Amygdala (tissue), 56 donors: ENCODE measurements at regions not wholly inside any gene's neighbourhood (a gene's known extent, or its start where the extent isn't known, plus 50 kb on each side); places are given as distances from the start of the nearest gene placed in this dataset.

Experiments
- DNase-seq, 56 donors: peaks; one replicate each; lab custom pipeline; 2025; lab: John Stamatoyannopoulos, UW

DNA sequence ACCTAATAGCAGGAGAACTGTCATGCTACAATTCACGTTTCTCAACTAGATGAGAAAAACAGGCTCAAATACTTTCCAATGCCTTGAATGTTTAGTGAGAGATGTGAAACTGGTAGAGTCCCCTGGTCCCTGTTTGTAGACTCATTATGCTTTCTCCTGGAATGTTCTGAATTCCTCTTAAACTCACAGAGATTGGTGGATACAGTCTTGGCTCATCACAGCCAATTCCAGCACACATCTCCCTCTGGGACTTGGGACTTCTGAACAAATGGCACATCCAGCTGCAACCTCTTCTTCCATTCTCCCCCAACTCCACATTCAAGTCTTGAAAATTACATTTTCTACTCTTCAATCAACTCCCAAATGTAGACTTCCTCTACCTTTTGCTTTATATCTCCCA lies 58.4 kb upstream of the NT5C1B start:
- DNase-seq = no peak

DNA sequence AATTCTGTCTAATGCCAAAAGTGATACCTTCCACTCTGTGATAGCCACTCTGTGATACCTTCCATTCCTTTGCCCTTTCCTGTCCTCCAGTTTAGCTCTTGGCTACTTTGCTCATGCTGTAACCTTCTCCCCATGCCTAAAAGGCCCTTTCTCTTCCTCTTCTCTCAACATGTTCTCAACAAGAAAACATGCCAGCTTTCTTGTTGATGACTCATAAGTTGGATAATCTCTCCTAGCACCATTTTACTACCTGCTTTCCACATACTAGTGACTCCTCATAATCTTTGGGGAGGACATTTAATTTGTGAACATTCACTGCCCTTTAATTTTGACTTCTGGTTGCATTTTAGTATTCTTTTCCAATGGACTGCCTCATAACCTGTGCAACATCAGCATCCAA lies 55.9 kb upstream of the NT5C1B start:
- no peak for DNase-seq

DNA sequence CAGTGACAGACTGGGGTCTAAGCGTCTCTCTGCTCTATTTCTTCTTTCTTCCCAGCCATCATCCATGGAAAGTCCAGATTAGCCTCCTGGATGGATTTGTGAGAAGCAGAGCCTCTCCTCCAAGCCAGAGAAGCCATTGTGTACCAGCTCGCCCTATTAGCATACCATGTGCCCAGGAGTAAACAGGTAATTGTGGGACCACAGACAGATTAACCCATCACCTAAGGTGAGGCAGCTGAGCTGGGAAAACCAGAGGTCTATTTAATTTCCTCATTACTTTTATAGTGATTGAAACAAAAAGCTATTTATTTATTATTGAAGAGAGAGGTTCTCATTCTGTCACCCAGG lies 54.7 kb upstream of the NT5C1B start:
- DNase-seq = no peak

- DNase-seq = no peak
These were observed 54.2 kb upstream of the NT5C1B start for GRCh38 chr2:18643326-18644114.

- no peak for DNase-seq
These were observed 52.5 kb upstream of the NT5C1B start for GRCh38 chr2:18641823-18642222.

DNA sequence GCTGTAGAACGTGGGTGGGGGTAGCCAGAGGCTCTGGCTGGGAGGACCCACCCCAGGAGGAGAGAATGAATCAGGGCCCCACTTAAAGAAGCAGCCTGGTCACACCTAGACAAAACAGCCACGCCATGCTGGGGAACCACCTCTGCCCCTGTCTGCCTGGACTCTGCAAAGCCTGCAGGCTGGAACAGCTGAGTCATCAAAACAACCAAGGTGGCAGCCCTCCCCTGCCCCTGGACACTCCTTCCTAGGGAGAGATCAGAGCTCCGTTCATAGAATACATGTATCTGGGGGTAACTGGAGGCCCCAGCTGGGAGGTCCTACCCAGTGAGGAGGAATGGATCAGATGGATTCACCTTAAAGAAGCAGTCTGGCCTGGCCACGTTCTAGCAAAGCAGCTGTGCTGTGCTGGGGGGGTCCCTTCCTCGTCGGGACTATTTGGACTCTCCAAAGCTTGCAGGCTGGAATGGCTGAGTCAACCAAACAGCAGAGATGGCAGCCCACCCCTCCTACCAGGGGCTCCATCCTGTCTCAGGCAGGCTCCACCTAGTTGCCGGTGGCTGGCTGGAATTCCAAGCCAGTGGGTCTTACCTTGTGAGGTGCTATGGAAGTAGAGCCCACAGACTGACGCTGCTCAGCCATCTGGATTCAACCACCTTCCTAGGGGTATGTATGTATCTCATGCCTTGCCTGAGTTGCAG lies 50.5 kb upstream of the NT5C1B start:
- no peak for DNase-seq
